GM18861 (cell line): ENCODE measurements at regions not wholly inside any gene's neighbourhood (a gene's known extent, or its start where the extent isn't known, plus 50 kb on each side); places are given as distances from the start of the nearest gene placed in this dataset.
"Not testable (repeated sequence)": the region's sequence is repeated elsewhere in the genome, so short reads cannot be mapped to it uniquely, and the experiment has no call there.

Experiments
- ATAC-seq: cut with Tn5 transposase; IDR thresholded peaks from one replicate; pipeline ENCODE4 v1.9.1; 2021; ENCODE audit not compliant: unreplicated experiment

DNA sequence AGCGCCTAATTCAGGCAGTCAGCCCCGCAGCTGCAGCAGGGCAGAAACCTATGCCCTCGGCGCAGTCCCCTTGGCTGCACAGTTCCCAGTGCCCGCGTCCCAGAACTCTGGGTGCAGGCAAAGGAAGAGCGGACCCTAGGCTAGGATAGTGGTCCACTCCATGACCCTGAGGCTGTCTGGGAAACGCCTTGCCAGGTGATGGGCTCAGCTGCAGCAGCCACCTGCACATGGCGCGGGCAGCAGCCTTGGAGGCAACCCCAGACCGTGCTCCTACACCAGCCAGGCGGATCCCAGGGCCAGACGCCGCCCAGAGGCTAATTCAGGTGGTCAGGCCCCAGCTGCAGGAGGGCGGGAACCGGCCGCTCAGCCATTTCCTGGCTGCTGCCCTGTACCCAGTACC, 83.0 kb downstream of the POTEC start:
- not testable (repeated sequence) for ATAC-seq

- not testable (repeated sequence) for ATAC-seq
Measured at GRCh38 chr18:14459826-14460225, 83.6 kb downstream of the POTEC start.

GRCh38 chr18:14458009-14458945, 85.1 kb downstream of the POTEC start:
- ATAC-seq: not testable (repeated sequence)

- not testable (repeated sequence) for ATAC-seq
Measured at GRCh38 chr18:14450637-14451009, 92.8 kb downstream of the POTEC start.

- ATAC-seq: not testable (repeated sequence)
Measured at GRCh38 chr18:14449995-14450636, 93.3 kb downstream of the POTEC start.

DNA sequence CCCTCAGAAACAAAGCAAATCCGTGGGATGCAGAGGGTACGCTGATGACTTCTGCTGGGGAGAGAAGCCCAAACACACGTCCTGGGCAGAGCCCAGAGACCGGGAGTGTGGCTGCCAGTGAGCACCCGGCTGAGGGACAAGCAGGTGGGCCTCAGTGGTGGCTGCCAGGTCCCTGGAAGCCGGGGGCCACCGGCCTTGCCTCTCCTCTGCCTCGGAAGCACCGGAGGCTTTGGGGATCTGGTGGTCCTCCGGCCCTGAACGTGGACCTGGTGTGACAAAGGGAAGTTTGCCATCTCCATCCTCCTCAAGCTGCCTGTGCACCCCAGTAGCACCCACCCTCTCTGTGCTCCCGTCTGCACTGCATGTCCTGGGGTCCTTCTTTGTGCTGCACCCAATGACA, 94.3 kb downstream of the POTEC start:
- ATAC-seq: not testable (repeated sequence)

DNA sequence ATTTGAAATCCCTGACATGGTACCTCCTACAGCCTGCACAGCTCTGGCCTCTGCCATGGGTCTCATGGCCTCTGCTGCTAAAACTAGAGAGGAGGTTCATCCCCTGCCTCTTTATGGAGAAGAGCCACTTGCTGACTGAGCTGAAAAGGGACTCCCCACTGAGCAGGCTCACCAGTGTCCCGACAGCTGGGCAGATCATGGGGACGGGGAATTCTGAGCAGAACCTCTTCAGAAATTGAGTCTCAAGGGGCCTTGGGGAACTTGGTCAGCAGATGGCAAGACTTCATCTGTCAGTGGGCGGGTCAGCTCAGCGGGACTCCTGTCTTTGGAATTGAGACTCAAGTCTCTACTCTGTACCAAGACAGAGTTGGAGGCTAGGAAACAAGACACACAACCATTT, 95.7 kb downstream of the POTEC start:
- ATAC-seq: not testable (repeated sequence)

DNA sequence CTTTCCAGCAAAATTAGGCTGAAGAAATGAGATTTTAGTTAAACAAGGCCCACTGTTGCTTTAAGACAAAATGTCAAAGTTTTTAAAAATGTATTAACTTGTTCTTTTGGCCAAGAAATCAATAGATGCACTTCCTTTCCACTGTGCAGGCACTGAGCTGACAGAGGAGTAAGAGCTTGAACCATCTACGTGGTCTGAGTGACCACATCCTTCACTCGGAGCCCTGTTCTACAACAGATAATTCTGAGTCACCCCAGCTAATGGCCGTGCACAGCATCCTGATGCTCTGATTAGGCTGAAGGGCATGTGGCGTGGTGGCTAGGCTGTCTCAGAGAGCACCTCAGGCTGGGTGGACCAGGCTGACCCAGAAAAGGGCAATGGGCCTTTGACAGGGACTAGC, 107.9 kb downstream of the POTEC start:
- not testable (repeated sequence) for ATAC-seq

- ATAC-seq: not testable (repeated sequence)
Measured at GRCh38 chr18:14432371-14432770, 111.0 kb downstream of the POTEC start.

DNA sequence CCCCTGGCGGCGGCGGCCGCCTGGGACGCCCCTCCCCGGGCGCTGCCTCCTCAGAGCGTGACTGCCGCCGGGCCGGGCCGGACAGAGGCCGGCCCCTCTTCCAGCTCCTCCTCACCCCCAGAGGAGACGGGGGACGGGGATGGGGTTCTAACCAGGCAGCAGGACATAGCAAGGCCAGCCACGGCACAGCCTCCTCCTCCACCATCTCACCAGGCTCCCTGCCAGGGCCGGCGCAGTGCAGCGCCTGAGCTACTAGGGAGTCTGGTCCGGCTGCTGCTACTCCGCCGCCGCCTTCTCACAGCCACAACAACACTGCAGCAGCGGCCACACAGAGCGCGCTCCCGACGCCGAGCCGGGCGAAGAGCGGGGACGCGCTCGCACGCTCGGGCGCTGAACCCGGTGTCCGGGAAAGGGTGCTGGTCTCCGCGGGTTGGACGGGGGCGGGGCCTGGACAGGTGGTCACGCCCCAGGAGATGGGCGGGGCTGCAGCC, 112.3 kb downstream of the POTEC start:
- ATAC-seq: not testable (repeated sequence)

GRCh38 chr18:14415806-14416205, 127.6 kb downstream of the POTEC start:
- not testable (repeated sequence) for ATAC-seq

DNA sequence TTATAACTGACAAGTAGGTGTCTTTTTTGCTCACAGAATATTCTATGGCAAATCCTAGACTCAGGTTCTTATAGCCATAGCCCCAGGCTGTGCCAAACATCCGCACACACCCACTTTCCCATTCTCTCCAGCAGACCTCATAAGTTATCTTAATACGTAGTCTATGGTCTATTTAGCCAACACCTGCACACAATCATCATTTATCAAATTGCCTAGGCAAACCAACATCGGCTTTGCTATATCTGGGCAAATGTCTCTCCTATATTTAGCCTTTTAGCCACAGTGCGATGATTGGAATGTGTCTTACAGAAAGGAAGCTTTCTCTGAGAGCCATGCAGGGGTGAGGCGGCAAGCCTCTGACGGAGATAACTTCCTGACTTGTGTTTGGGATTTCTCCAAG, 128.0 kb downstream of the POTEC start:
- ATAC-seq: not testable (repeated sequence)

DNA sequence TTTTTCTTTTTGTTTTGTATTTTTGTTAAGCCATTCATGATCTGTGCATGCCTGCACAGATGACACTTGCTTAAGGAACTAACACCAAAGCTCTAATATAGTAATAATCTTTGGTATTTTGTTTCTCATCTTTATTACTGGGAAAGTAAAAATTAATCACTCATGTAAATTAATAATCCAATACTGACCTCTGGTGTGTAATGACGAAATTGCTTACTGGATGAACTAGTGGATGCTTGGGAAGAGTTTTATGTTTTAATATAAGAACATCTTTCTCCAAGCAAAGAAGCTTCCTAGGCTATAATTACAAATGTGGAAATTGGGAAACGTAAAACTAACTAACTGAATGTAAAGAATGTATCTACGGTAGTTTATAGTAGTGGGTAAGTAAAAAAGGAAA, 147.9 kb downstream of the POTEC start:
- ATAC-seq: not testable (repeated sequence)

DNA sequence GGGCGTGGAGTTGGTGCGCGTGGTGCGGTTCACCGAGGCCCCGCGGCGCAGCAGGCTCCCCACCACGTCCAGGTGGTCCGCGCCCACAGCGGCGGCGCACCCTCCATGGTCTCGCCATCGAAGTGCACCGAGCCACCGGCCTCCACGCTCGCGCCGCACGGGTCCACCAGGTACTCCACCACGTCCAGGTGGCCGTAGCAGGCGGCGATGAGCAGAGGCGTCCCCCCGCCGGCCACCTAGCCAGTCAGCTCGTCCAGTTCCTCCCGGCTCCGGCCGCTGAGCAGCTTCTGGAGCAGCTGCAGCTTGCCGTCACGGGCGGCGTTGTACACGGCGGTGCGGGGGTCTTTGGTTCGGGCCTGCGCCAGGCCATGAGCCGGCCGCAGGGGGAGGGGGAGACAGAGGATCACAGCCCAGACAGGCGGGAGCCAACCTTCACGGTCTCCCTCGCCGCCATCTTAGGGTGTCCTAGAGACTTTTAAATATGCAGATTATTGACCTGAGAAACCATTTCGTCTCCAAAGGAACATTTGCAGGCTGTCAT, 149.8 kb downstream of the POTEC start:
- ATAC-seq: not testable (repeated sequence)

- ATAC-seq: not testable (repeated sequence)
Measured at GRCh38 chr18:14392604-14393003, 150.8 kb downstream of the POTEC start.

GRCh38 chr18:14384961-14385360, 158.4 kb downstream of the POTEC start:
- not testable (repeated sequence) for ATAC-seq

- ATAC-seq: not testable (repeated sequence)
Measured at GRCh38 chr18:14382666-14383065, 160.7 kb downstream of the POTEC start.

DNA sequence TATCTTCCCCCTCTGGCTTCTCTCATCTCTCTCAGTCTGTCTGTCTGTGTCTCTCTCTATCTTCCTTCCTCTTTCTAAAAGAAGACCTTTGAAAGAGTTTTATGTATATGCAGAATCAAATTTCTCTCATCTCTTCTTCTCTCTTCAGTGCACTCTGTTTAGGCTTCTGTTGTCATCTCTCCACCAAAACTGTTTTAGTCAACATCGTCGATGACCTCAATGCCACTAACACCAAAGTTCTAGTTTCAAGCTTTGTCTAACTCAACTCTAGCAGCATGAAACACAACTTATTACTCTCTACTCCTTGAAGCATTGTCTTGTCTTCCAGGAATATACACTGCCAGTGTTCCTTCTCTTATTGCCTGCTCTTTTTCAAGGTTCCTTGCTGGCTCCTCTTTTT, 163.9 kb downstream of the POTEC start:
- ATAC-seq: not testable (repeated sequence)

GRCh38 chr18:14378376-14378775, 165.0 kb downstream of the POTEC start:
- not testable (repeated sequence) for ATAC-seq

DNA sequence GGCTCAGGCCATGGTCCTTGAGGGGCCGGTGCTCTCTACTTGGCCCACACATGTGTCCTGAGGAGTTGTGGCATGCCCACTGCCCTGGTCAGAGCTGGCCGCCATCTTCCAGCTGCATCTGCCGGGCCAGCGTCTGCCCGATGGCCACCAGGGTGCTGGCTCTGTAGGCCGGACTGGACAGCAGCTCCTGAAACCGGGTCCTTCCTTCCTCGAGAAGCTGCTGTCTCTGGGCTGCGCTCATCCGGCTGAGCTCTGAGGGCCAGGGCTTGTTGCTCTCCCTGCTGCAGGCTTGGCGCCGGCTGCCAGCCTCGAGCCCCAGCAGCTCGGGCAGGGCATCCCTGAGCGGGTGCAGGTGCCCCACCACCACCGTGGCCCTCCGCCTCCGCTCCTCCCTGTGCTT, 182.1 kb downstream of the POTEC start:
- not testable (repeated sequence) for ATAC-seq

GRCh38 chr18:14357553-14358297, 185.7 kb downstream of the POTEC start:
- not testable (repeated sequence) for ATAC-seq
